LoVo (cell line): ENCODE measurements at regions not wholly inside any gene's neighbourhood (a gene's known extent, or its start where the extent isn't known, plus 50 kb on each side); places are given as distances from the start of the nearest gene placed in this dataset.
"Not testable (repeated sequence)": the region's sequence is repeated elsewhere in the genome, so short reads cannot be mapped to it uniquely, and the experiment has no call there.

Experiments
- DNase-seq: peaks from one replicate; pipeline ENCODE4 v3.0.0-alpha.2; 2016; ENCODE audit warnings: low spot score

GRCh38 chr10:86579883-86580520, 58.4 kb upstream of the WAPL start:
- DNase-seq, result no peak

GRCh38 chr10:86580521-86580891, 58.9 kb upstream of the WAPL start:
- DNase-seq, result no peak

- no peak for DNase-seq
Measured at GRCh38 chr10:86583983-86584382, 62.4 kb upstream of the WAPL start.

- peak; percentile 78 for DNase-seq
Measured at GRCh38 chr10:86585037-86585929, 63.7 kb upstream of the WAPL start.

GRCh38 chr10:86586516-86586915, 64.9 kb upstream of the WAPL start:
- DNase-seq, result no peak

- not testable (repeated sequence) for DNase-seq
Measured at GRCh38 chr10:86588781-86589180, 65.6 kb upstream of the OPN4 start.

- DNase-seq, result no peak
Measured at GRCh38 chr10:86591436-86591835, 62.9 kb upstream of the OPN4 start.

GRCh38 chr10:86592413-86592812, 61.9 kb upstream of the OPN4 start:
- DNase-seq, result peak; percentile 12

GRCh38 chr10:86594535-86594934, 59.8 kb upstream of the OPN4 start:
- peak; percentile 24 for DNase-seq

GRCh38 chr10:86595496-86595895, 58.9 kb upstream of the OPN4 start:
- no peak for DNase-seq

- DNase-seq, result no peak
Measured at GRCh38 chr10:86596266-86596665, 58.1 kb upstream of the OPN4 start.

- DNase-seq, result no peak
Measured at GRCh38 chr10:86597306-86597705, 57.0 kb upstream of the OPN4 start.

GRCh38 chr10:86598151-86598550, 56.2 kb upstream of the OPN4 start:
- DNase-seq, result no peak

- no peak for DNase-seq
Measured at GRCh38 chr10:86599041-86599440, 55.3 kb upstream of the OPN4 start.

- no peak for DNase-seq
Measured at GRCh38 chr10:86599729-86600128, 54.6 kb upstream of the OPN4 start.

GRCh38 chr10:86600296-86600695, 54.1 kb upstream of the OPN4 start:
- no peak for DNase-seq

- DNase-seq, result no peak
Measured at GRCh38 chr10:86601956-86602602, 52.3 kb upstream of the OPN4 start.

GRCh38 chr10:86603256-86603655, 51.1 kb upstream of the OPN4 start:
- no peak for DNase-seq
